SK-N-SH treated with all-trans-retinoic acid at 6 μM for 48 hours (cell line): ENCODE measurements at regions not wholly inside any gene's neighbourhood (a gene's known extent, or its start where the extent isn't known, plus 50 kb on each side); places are given as distances from the start of the nearest gene placed in this dataset.

Experiments used
- BACH2 ChIP-seq: fragments of 250-450 bp; sonication (Bioruptor Pico); IDR thresholded peaks from 2 replicates; pipeline ENCODE4 v1.9.0; 2021; ENCODE audit warnings: mild to moderate bottlenecking, borderline replicate concordance
- CSDC2 ChIP-seq: fragments of 250-450 bp; sonication (Bioruptor Pico); IDR thresholded peaks from 2 replicates; pipeline ENCODE4 v1.5.0; 2020; ENCODE audit warnings: mild to moderate bottlenecking, moderate library complexity
- ZFP30 ChIP-seq: fragments of 450-650 bp; formaldehyde crosslinking; IDR thresholded peaks from 2 replicates; pipeline ENCODE4 v1.5.0; 2022; ENCODE audit warnings: mild to moderate bottlenecking, moderate library complexity
- TF ChIP-seq, protein P1 (sequence below): fragments of 250-450 bp; sonication (Bioruptor Pico); IDR thresholded peaks from 2 replicates; pipeline ENCODE4 v1.8.0; 2020; ENCODE audit warnings: mild to moderate bottlenecking, moderate library complexity, borderline replicate concordance

DNA sequence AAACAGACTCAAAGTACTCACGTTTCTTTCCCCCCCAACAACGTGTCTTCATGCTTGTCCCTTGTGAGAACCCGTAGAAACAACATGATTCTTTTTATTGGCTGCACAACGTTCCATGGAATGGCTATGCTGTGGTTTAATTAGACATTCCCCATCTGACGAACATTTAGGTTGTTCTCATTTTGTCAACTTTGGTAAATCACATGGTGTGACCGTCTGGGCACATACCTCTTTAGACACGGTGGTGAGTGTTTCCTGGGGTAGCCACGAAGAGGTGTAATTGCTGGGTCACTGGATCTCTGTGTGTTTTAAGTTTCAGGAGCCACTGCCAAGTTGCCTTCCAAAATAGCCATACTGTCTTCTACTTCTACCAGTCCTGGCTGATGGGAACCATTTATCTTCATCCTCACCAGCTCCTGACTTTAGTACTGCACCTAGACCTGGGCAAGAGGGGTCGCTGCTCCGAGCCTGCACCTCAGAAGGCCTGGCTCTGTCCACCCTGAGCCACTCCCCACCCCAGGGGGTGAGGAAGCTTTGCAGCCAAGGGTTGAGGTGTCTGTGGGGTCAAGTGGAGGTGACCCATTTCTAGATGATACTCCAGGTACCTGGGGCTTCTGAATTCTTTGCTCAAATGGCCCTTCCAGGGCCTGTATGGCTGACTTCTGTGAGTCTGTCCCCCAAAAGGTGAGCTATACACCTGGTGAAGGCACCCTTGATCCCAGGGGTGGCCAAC is 84.7 kb downstream of the IRX5 start:
- TF ChIP-seq, protein P1, sequence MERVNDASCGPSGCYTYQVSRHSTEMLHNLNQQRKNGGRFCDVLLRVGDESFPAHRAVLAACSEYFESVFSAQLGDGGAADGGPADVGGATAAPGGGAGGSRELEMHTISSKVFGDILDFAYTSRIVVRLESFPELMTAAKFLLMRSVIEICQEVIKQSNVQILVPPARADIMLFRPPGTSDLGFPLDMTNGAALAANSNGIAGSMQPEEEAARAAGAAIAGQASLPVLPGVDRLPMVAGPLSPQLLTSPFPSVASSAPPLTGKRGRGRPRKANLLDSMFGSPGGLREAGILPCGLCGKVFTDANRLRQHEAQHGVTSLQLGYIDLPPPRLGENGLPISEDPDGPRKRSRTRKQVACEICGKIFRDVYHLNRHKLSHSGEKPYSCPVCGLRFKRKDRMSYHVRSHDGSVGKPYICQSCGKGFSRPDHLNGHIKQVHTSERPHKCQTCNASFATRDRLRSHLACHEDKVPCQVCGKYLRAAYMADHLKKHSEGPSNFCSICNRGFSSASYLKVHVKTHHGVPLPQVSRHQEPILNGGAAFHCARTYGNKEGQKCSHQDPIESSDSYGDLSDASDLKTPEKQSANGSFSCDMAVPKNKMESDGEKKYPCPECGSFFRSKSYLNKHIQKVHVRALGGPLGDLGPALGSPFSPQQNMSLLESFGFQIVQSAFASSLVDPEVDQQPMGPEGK (CRISPR knock-in tag) = no peak
- no peak for TF ChIP-seq ZFP30 (CRISPR knock-in tag)
- TF ChIP-seq BACH2 (CRISPR knock-in tag) = no peak
- TF ChIP-seq CSDC2 (CRISPR knock-in tag) = no peak
